AG04449 (cell line): ENCODE measurements at regions not wholly inside any gene's neighbourhood (a gene's known extent, or its start where the extent isn't known, plus 50 kb on each side); places are given as distances from the start of the nearest gene placed in this dataset.

Experiments used
- CTCF ChIA-PET: fragments of 350-600 bp; formaldehyde crosslinking; extraction: SDS; loops from one replicate; lab custom pipeline; 2021; ENCODE audit warnings: antibody characterized with exemption; lab: Yijun Ruan, JAX
- POLR2A ChIA-PET: fragments of 400-600, 350-600 bp; formaldehyde crosslinking; extraction: SDS; loops from one replicate; lab custom pipeline; 2020; ENCODE audit warnings: antibody characterized with exemption, inconsistent platforms; lab: Yijun Ruan, JAX
- DNase-seq: peaks from one replicate; pipeline ENCODE4 v3.0.0-alpha.2; 2010; ENCODE audit warnings: low read depth, low spot score
- H3K4me3 ChIP-seq: 2 replicates; pipeline ENCODE4 v1.5.1; 2011; ENCODE audit warnings: low read depth, mild to moderate bottlenecking, control low read depth, low read length
- CTCF ChIP-seq: IDR thresholded peaks from one replicate; pipeline ENCODE4 v1.5.1; 2011; ENCODE audit warnings: mild to moderate bottlenecking, moderate library complexity, low read length, control low read depth, inconsistent platforms; ENCODE audit not compliant: insufficient read depth; ENCODE audit errors: missing control alignments

- H3K4me3 ChIP-seq = no peak overlapping the region
- no peak for DNase-seq
- TF ChIP-seq CTCF = no peak
- POLR2A ChIA-PET = no interaction called here
- CTCF ChIA-PET = interaction anchor here (1.9 kb wide), 1 partner anchor 8 kb away, joined by 4 read pairs; no protein-coding TSS in a partner anchor
Measured at GRCh38 chr3:191148131-191148530, 50.9 kb upstream of the OSTN start.

- no peak overlapping the region for H3K4me3 ChIP-seq
- DNase-seq = no peak
- CTCF ChIA-PET = interaction anchor here (0.9 to 1.2 kb wide), 2 partner anchors 13 to 331 kb away, joined by 3 to 4 read pairs; no protein-coding TSS in a partner anchor
- POLR2A ChIA-PET = no interaction called here
- no peak for TF ChIP-seq CTCF
Measured at GRCh38 chr3:191143224-191143623, 55.8 kb upstream of the OSTN start.

GRCh38 chr3:191141728-191142127, 57.3 kb upstream of the OSTN start:
- peak; percentile 82 for DNase-seq
- ChIA-PET POLR2A (no interaction called here), CTCF (no interaction called here)
- no peak for TF ChIP-seq CTCF
- H3K4me3 ChIP-seq = no peak overlapping the region

- no peak for DNase-seq
- ChIA-PET CTCF (interaction anchor here (1.0 to 1.6 kb wide), 2 partner anchors 8 to 275 kb away, joined by 3 read pairs; no protein-coding TSS in a partner anchor), POLR2A (no interaction called here)
- no peak for TF ChIP-seq CTCF
- no peak overlapping the region for H3K4me3 ChIP-seq
Measured at GRCh38 chr3:191139736-191140135, 59.3 kb upstream of the OSTN start.

- POLR2A ChIA-PET = no interaction called here
- CTCF ChIA-PET = interaction anchor here (1.0 to 1.6 kb wide), 4 partner anchors 8 to 276 kb away, joined by 3 read pairs; no protein-coding TSS in a partner anchor
- H3K4me3 ChIP-seq = no peak overlapping the region
- TF ChIP-seq CTCF = no peak
- no peak for DNase-seq
Measured at GRCh38 chr3:191138937-191139336, 60.1 kb upstream of the OSTN start.

GRCh38 chr3:191137708-191138107, 61.3 kb upstream of the OSTN start:
- DNase-seq = no peak
- H3K4me3 ChIP-seq = no peak overlapping the region
- CTCF ChIA-PET = interaction anchor here (1.1 to 1.3 kb wide), 4 partner anchors 9 to 28 kb away, joined by 3 read pairs; no protein-coding TSS in a partner anchor
- POLR2A ChIA-PET = no interaction called here
- TF ChIP-seq CTCF = no peak
